Stimulated activated CD4-positive, alpha-beta T cell treated with anti-CD3 and anti-CD28 coated beads, Interleukin-2, amount 100 ng/mL, for 24 hours (primary cell): ENCODE measurements at regions not wholly inside any gene's neighbourhood (a gene's known extent, or its start where the extent isn't known, plus 50 kb on each side); places are given as distances from the start of the nearest gene placed in this dataset.

ENCODE experiments used
- DNase-seq, 2 donors: peaks; one replicate each; pipeline ENCODE4 v3.0.0-alpha.2; 2020

DNA sequence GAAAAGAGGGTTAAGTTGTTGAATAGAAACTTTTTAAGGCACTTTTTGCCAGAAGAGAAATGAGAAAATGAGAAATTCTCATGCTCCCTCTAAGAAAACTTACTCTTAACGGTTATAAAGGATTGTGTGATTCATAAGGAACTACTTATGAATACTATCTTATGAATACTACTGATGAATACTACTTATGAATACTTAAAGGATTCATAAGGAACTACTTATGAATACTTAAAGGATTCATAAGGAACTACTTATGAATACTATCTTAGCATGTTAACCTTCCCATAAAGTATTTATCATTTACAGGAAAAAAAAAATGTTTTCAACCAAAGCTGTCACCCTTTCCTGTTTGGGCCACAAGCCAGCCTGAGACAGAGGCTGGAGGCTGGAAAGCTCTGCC, 53.1 kb upstream of the UCN3 start:
- DNase-seq: no peak

DNA sequence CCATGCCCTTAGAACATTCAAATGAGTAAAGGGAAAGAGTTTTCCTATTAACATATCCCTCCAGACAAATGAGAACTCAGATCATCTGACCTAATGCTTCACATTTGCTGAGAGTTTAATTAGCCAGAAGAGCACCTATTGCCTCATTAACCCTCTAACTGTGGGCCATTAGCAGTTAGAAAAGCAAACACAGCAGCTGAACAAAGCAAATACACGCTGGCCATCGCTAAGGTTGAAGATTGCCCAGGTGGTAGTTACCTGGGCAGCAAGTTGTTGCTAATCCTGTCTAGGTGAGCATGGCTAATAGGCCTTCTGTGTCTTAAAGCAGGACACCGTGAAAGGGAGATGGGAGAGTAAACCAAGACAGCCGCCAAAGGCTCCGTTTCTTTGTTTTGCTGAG, 49.9 kb upstream of the UCN3 start:
- no peak for DNase-seq
